ENCODE measurements at regions not wholly inside any gene's neighbourhood (a gene's known extent, or its start where the extent isn't known, plus 50 kb on each side); places are given as distances from the start of the nearest gene placed in this dataset.

- no peak for DNase-seq (ENCODE audit: low read depth)
These were observed 439.4 kb upstream of the CPEB2 start for GRCh38 chr4:14562901-14563300.

- no peak for DNase-seq (ENCODE audit: low read depth)
These were observed 438.0 kb upstream of the CPEB2 start for GRCh38 chr4:14564281-14564680.

- no peak for DNase-seq (ENCODE audit: low read depth)
These were observed 435.8 kb upstream of the CPEB2 start for GRCh38 chr4:14566518-14566917.

GRCh38 chr4:14568351-14568750 lies 433.9 kb upstream of the CPEB2 start:
- no peak for DNase-seq (ENCODE audit: low read depth)

GRCh38 chr4:14575289-14575688 lies 427.0 kb upstream of the CPEB2 start:
- no peak for DNase-seq (ENCODE audit: low read depth)

- DNase-seq (ENCODE audit: low read depth), result no peak
These were observed 426.4 kb upstream of the CPEB2 start for GRCh38 chr4:14575919-14576318.

GRCh38 chr4:14580061-14580460 lies 422.2 kb upstream of the CPEB2 start:
- no peak for DNase-seq (ENCODE audit: low read depth)

- DNase-seq (ENCODE audit: low read depth), result no peak
These were observed 420.5 kb upstream of the CPEB2 start for GRCh38 chr4:14581741-14582140.

- no peak for DNase-seq (ENCODE audit: low read depth)
These were observed 419.6 kb upstream of the CPEB2 start for GRCh38 chr4:14582677-14583076.

- no peak for DNase-seq (ENCODE audit: low read depth)
These were observed 418.9 kb upstream of the CPEB2 start for GRCh38 chr4:14583331-14583730.

- DNase-seq (ENCODE audit: low read depth), result no peak
These were observed 418.5 kb upstream of the CPEB2 start for GRCh38 chr4:14583752-14584151.

GRCh38 chr4:14592950-14593349 lies 409.3 kb upstream of the CPEB2 start:
- no peak for DNase-seq (ENCODE audit: low read depth)

GRCh38 chr4:14596028-14596427 lies 406.3 kb upstream of the CPEB2 start:
- no peak for DNase-seq (ENCODE audit: low read depth)

GRCh38 chr4:14596437-14596836 lies 405.8 kb upstream of the CPEB2 start:
- DNase-seq (ENCODE audit: low read depth), result no peak

GRCh38 chr4:14596904-14597303 lies 405.4 kb upstream of the CPEB2 start:
- DNase-seq (ENCODE audit: low read depth), result no peak

GRCh38 chr4:14602206-14602605 lies 400.1 kb upstream of the CPEB2 start:
- no peak for DNase-seq (ENCODE audit: low read depth)

GRCh38 chr4:14607001-14607400 lies 395.3 kb upstream of the CPEB2 start:
- no peak for DNase-seq (ENCODE audit: low read depth)

- DNase-seq (ENCODE audit: low read depth), result no peak
These were observed 394.7 kb upstream of the CPEB2 start for GRCh38 chr4:14607578-14607977.

- DNase-seq (ENCODE audit: low read depth), result no peak
These were observed 393.7 kb upstream of the CPEB2 start for GRCh38 chr4:14608630-14609029.

- DNase-seq (ENCODE audit: low read depth), result no peak
These were observed 387.4 kb upstream of the CPEB2 start for GRCh38 chr4:14614840-14615239.

- DNase-seq (ENCODE audit: low read depth), result no peak
These were observed 386.6 kb upstream of the CPEB2 start for GRCh38 chr4:14615671-14616070.

GRCh38 chr4:14620567-14621141 lies 381.6 kb upstream of the CPEB2 start:
- DNase-seq (ENCODE audit: low read depth), result no peak

GRCh38 chr4:14621731-14622463 lies 380.4 kb upstream of the CPEB2 start:
- no peak for DNase-seq (ENCODE audit: low read depth)

GRCh38 chr4:14627038-14627437 lies 375.2 kb upstream of the CPEB2 start:
- DNase-seq (ENCODE audit: low read depth), result no peak

All from GM04503 (cell line).